Neural crest cell (in vitro differentiated cells): ENCODE measurements at regions not wholly inside any gene's neighbourhood (a gene's known extent, or its start where the extent isn't known, plus 50 kb on each side); places are given as distances from the start of the nearest gene placed in this dataset.

Experiments
- DNase-seq: peaks from one replicate; pipeline ENCODE4 v3.0.0; 2021; ENCODE audit warnings: low read depth, mixed read lengths, low spot score
- H3K27ac Mint-ChIP-seq: one replicate; pipeline ENCODE4 v1.8.0; 2021; ENCODE audit warnings: mild to moderate bottlenecking, mixed read lengths; ENCODE audit not compliant: unreplicated experiment
- H3K27me3 Mint-ChIP-seq: 2 replicates; pipeline ENCODE4 v1.8.0; 2021; ENCODE audit warnings: low read depth, mild to moderate bottlenecking, mixed read lengths
- H3K36me3 Mint-ChIP-seq: 2 replicates; pipeline ENCODE4 v1.8.0; 2021; ENCODE audit warnings: low read depth, mild to moderate bottlenecking, mixed read lengths
- H3K4me1 Mint-ChIP-seq: 2 replicates; pipeline ENCODE4 v1.8.0; 2021; ENCODE audit warnings: mixed read lengths
- H3K4me3 Mint-ChIP-seq: one replicate; pipeline ENCODE4 v1.8.0; 2021; ENCODE audit warnings: mild to moderate bottlenecking, mixed read lengths
- H3K9me3 Mint-ChIP-seq: 2 replicates; pipeline ENCODE4 v1.8.0; 2021; ENCODE audit warnings: mixed read lengths
- TF ChIP-seq, protein P1 (sequence below): fragments of 200-600 bp; sonication (generic); conservative IDR thresholded peaks from 2 replicates; pipeline ENCODE4 v1.5.0; 2021; ENCODE audit warnings: antibody characterized with exemption, mild to moderate bottlenecking

DNA sequence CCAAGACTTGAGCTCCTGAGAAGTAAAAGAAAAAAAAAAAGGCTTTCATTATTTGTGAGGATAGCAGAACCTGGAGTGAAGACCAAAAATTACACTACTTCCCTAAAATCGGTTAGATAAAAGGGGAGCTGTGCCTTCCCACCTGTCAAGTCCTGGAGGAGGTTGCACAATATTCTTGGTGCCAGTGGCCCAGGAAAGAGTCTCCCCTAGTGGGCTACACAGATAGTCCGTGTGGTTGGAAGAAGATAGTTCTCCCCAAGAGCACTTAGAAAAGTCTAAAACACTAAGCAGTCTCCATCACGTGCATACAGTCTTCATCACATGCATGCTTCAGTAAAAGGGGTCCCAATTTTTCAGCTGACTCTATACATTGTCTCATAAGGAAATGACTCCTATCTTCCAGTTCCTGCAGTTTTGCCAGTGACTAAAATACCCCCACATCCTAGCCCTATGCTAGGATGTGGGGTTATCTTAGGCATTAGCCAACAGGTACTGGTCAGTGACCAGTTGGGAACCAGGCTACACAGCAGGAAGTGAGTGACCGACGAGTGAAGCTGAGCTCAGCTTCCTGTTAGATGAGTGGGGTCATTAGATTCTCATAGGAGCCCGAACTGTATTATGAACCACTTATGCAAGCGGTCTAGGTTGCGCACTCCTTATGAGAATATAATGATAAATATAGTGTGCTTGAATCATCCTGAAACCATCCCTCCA lies 199.5 kb upstream of the FAM83B start:
- H3K9me3 Mint-ChIP-seq, result no peaks in the 10 kb centered on the region

DNA sequence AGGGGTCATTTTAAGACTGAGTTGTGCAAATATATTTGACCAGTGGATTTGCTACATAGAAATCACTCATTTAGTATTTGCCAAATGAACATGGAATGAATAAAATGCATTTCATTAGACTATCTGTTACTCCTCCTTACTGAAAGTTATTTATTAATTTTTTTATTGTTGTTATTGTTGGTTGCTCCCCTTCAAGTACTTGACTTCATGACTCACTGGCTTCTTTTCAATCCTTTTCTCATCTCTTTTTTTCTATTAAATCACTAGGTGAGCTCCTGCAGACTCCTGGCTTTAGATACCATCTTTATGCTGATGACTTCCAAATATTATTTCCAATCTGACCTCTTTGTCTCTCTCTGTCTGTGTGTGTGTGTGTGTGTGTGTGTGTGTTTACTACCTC lies 192.2 kb upstream of the FAM83B start:
- H3K36me3 Mint-ChIP-seq, result no peaks in the 10 kb centered on the region
- no peaks in the 10 kb centered on the region for H3K9me3 Mint-ChIP-seq
- H3K27me3 Mint-ChIP-seq, result no peaks in the 10 kb centered on the region
- no peaks in the 10 kb centered on the region for H3K4me1 Mint-ChIP-seq
- DNase-seq, result no peak
- no peak overlapping the region for H3K4me3 Mint-ChIP-seq
- H3K27ac Mint-ChIP-seq, result no peak overlapping the region
- TF ChIP-seq, protein P1, sequence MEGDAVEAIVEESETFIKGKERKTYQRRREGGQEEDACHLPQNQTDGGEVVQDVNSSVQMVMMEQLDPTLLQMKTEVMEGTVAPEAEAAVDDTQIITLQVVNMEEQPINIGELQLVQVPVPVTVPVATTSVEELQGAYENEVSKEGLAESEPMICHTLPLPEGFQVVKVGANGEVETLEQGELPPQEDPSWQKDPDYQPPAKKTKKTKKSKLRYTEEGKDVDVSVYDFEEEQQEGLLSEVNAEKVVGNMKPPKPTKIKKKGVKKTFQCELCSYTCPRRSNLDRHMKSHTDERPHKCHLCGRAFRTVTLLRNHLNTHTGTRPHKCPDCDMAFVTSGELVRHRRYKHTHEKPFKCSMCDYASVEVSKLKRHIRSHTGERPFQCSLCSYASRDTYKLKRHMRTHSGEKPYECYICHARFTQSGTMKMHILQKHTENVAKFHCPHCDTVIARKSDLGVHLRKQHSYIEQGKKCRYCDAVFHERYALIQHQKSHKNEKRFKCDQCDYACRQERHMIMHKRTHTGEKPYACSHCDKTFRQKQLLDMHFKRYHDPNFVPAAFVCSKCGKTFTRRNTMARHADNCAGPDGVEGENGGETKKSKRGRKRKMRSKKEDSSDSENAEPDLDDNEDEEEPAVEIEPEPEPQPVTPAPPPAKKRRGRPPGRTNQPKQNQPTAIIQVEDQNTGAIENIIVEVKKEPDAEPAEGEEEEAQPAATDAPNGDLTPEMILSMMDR, result no peak

More for the DNA sequence above, 199.5 kb upstream of the FAM83B start:
- DNase-seq, result no peak
- Mint-ChIP-seq H3K27me3 (no peaks in the 10 kb centered on the region), H3K27ac (no peak overlapping the region), H3K36me3 (no peaks in the 10 kb centered on the region), H3K4me3 (no peak overlapping the region), H3K4me1 (peaks cover 11% of the 10 kb centered on the region)
- TF ChIP-seq, protein P1, result no peak

DNA sequence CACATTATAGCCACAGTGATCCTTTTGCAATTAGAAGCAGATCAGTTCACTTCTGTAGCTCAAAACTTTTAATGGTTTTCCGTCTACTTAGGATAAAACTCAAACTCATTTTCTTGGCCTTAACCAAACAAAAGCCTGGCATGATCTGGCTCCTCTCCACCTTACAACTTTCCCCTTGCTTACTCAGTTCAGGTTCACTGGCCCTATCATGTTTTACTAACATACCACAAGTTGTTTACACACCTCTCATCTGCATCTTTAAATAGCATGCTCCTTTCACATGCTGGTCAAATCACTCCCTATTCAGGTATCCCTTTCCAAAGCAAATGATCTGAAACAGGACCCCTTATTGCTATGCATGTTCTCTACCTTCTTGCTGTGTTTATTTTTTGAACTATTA lies 191.4 kb upstream of the FAM83B start:
- no peak overlapping the region for H3K27ac Mint-ChIP-seq
- H3K36me3 Mint-ChIP-seq, result no peaks in the 10 kb centered on the region
- DNase-seq, result no peak
- TF ChIP-seq, protein P1, result no peak
- no peaks in the 10 kb centered on the region for H3K9me3 Mint-ChIP-seq
- H3K4me1 Mint-ChIP-seq, result no peaks in the 10 kb centered on the region
- H3K4me3 Mint-ChIP-seq, result no peak overlapping the region
- H3K27me3 Mint-ChIP-seq, result no peaks in the 10 kb centered on the region

DNA sequence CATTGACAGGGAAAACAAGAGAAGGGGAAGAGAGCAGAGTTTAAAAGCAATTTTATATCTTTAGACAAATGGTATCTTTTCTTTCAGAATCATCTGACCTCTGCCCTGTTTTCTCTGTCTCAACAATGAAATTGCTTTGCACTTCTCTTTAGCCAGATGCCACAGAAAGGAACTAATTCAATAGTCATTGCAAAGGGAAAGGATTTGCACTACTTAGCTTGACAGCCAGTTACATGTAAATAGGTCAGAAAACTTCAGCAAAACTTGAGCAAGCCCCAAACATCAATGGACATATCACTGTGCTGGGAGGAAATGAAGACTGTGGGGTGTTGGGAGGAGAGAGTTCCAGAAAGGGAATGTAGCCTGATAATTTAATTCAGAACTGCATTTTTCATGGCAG lies 181.3 kb upstream of the FAM83B start:
- Mint-ChIP-seq H3K36me3 (peaks cover 18% of the 10 kb centered on the region), H3K27ac (peak overlapping the region; percentile 13), H3K9me3 (peaks cover 12% of the 10 kb centered on the region), H3K4me3 (peak overlapping the region; percentile 31), H3K27me3 (no peaks in the 10 kb centered on the region), H3K4me1 (peaks cover 28% of the 10 kb centered on the region)
- TF ChIP-seq, protein P1, result no peak
- DNase-seq, result no peak

DNA sequence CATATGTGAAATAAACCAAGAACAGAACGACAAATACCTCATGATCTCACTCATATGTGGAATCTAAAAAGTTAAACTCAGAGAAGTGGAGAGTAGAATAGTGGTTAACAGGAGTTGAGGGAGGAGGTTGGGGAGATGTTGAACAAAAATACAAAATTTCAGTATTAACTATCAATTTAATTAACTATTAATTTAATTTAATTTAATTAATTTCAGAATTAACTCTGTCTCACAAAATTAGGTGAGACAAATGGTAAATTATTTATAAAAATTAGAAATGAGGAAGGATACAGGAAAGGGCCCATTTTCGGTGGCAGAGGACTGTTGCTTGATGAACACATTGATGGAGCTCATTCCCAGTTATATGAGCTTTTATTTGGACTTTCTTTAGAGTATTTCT lies 166.0 kb upstream of the FAM83B start:
- Mint-ChIP-seq H3K4me3 (no peak overlapping the region), H3K36me3 (no peaks in the 10 kb centered on the region), H3K27me3 (no peaks in the 10 kb centered on the region), H3K4me1 (peaks cover 12% of the 10 kb centered on the region), H3K27ac (no peak overlapping the region), H3K9me3 (peaks cover 3% of the 10 kb centered on the region)
- TF ChIP-seq, protein P1, result no peak
- DNase-seq, result no peak
